HepG2 (cell line): ENCODE measurements at regions not wholly inside any gene's neighbourhood (a gene's known extent, or its start where the extent isn't known, plus 50 kb on each side); places are given as distances from the start of the nearest gene placed in this dataset.

ENCODE experiments used
- ATAC-seq: fragments of 200-7000 bp; cut with Tn5 transposase; 3 replicates; pipeline ENCODE4 v1.9.1; 2020; ENCODE audit warnings: mild to moderate bottlenecking, moderate library complexity
- BruUV-seq: library from RNA; stranded (reverse); fragments of 400-500 nt; replicated peaks from 2 replicates; lab custom pipeline; 2021; lab: Mats Ljungman, UMichigan
- CTCF ChIA-PET: fragments of 300-600 bp; formaldehyde crosslinking; extraction: SDS; loops from one replicate; lab custom pipeline; 2021; ENCODE audit warnings: low total read pairs, inconsistent platforms, low intra/inter-chr PET ratio; lab: Yijun Ruan, JAX
- POLR2A ChIA-PET: fragments of 350-600 bp; sonication (Branson Sonifier 250); formaldehyde crosslinking; loops from one replicate; lab custom pipeline; 2020; ENCODE audit warnings: antibody characterized with exemption, inconsistent platforms; lab: Yijun Ruan, JAX
- DNase-seq: peaks from one replicate; pipeline ENCODE4 v3.0.0-alpha.2; 2015; ENCODE audit warnings: low spot score
- FAIRE-seq: peaks from 3 replicates; lab custom pipeline; 2011; peaks lifted over from hg19 to GRCh38; lab: Jason Lieb, UNC
- H2AFZ ChIP-seq: one replicate; pipeline ENCODE4 v1.6.1; 2011; ENCODE audit warnings: low read length, inconsistent platforms
- H3K27ac ChIP-seq: fragments of 300-600 bp; 3 replicates; pipeline ENCODE4 v1.8.0; 2011; ENCODE audit warnings: mixed run types, mild to moderate bottlenecking, mixed read lengths, low read length, inconsistent platforms; ENCODE audit not compliant: insufficient read depth; ENCODE audit errors: extremely low read length
- H3K27me3 ChIP-seq, 2 experiments: fragments of 200-600 bp in 1 of 2; 2 replicates in 1 of 2; 3 replicates in 1 of 2; pipeline versions ENCODE4 v1.6.0 to v1.8.0; 2011; ENCODE audit warnings: low read length in 2 of 2, mild to moderate bottlenecking in 2 of 2, moderate library complexity in 2 of 2, inconsistent platforms in 1 of 2; ENCODE audit not compliant: insufficient read depth in 2 of 2, control insufficient read depth in 1 of 2
- H3K36me3 ChIP-seq, 2 experiments: fragments of 200-600 bp in 1 of 2; replicated peaks in 1 of 2; 2 replicates in 1 of 2; 3 replicates in 1 of 2; pipeline versions ENCODE4 v1.5.1 to v1.8.0; 2011; ENCODE audit warnings: low read length in 2 of 2, inconsistent platforms in 1 of 2; ENCODE audit not compliant: insufficient read depth in 2 of 2, control insufficient read depth in 1 of 2
- H3K4me1 ChIP-seq: 2 replicates; pipeline ENCODE4 v1.5.1; 2012; ENCODE audit warnings: low read length, inconsistent platforms; ENCODE audit not compliant: insufficient read depth
- H3K4me2 ChIP-seq: 2 replicates; pipeline ENCODE4 v1.6.0; 2011; ENCODE audit warnings: low read depth, low read length, inconsistent platforms
- H3K4me3 ChIP-seq, 3 experiments: fragments of 200-600 bp in 1 of 3; sonication (generic), shearing (Covaris generic) in 1 of 3; replicated peaks in 1 of 3; 2 replicates each; pipeline ENCODE4 v1.5.1; 2011 to 2016; ENCODE audit warnings: low read length in 3 of 3, inconsistent platforms in 2 of 3, low read depth in 2 of 3, mild to moderate bottlenecking in 2 of 3, control low read depth in 1 of 3, mixed read lengths in 1 of 3; ENCODE audit not compliant: insufficient read depth in 1 of 3
- H3K79me2 ChIP-seq: one replicate; pipeline ENCODE4 v1.6.1; 2011; ENCODE audit warnings: low read length, inconsistent platforms; ENCODE audit not compliant: insufficient read depth
- H3K9ac ChIP-seq: 2 replicates; pipeline ENCODE4 v1.6.0; 2011; ENCODE audit warnings: mild to moderate bottlenecking, low read depth, low read length, inconsistent platforms; ENCODE audit not compliant: insufficient read depth
- H3K9me3 ChIP-seq: 2 replicates; pipeline ENCODE4 v1.5.1; 2012; ENCODE audit warnings: mild to moderate bottlenecking, low read length
- H4K20me1 ChIP-seq: 2 replicates; pipeline ENCODE4 v1.6.0; 2011; ENCODE audit warnings: inconsistent platforms, mild to moderate bottlenecking, low read length, moderate library complexity; ENCODE audit not compliant: insufficient read depth
- ATF6 ChIP-seq: sonication (generic); formaldehyde crosslinking; conservative IDR thresholded peaks from 2 replicates; pipeline ENCODE4 v1.4.0; 2020; ENCODE audit warnings: missing genetic modification reagents
- HES4 ChIP-seq: sonication (generic); formaldehyde crosslinking; IDR thresholded peaks from 2 replicates; pipeline ENCODE4 v1.9.0; 2021; ENCODE audit warnings: mild to moderate bottlenecking, missing genetic modification reagents, borderline replicate concordance
- HIC2 ChIP-seq: sonication (generic); formaldehyde crosslinking; IDR thresholded peaks from 2 replicates; pipeline ENCODE4 v1.9.0; 2022; ENCODE audit warnings: low read depth, missing genetic modification reagents
- HOXA3 ChIP-seq: sonication (generic); formaldehyde crosslinking; IDR thresholded peaks from 2 replicates; pipeline ENCODE4 v1.5.0; 2020; ENCODE audit warnings: missing genetic modification reagents
- HOXA7 ChIP-seq: sonication (generic); formaldehyde crosslinking; IDR thresholded peaks from 2 replicates; pipeline ENCODE4 v1.8.1; 2022; ENCODE audit warnings: mild to moderate bottlenecking, missing genetic modification reagents, moderate library complexity
- RORA ChIP-seq: sonication (generic); formaldehyde crosslinking; IDR thresholded peaks from 2 replicates; pipeline ENCODE4 v1.5.0; 2020; ENCODE audit warnings: mild to moderate bottlenecking, missing genetic modification reagents, moderate library complexity
- SRY ChIP-seq: sonication (generic); formaldehyde crosslinking; IDR thresholded peaks from 2 replicates; pipeline ENCODE4 v1.8.0; 2022; ENCODE audit warnings: mild to moderate bottlenecking, missing genetic modification reagents
- YEATS4 ChIP-seq: sonication (generic); formaldehyde crosslinking; IDR thresholded peaks from 2 replicates; pipeline ENCODE4 v1.4.0; 2020; ENCODE audit warnings: missing genetic modification reagents, borderline replicate concordance
- ZC3H13 ChIP-seq: sonication (generic); formaldehyde crosslinking; IDR thresholded peaks from 2 replicates; pipeline ENCODE4 v1.8.1; 2023; ENCODE audit warnings: mild to moderate bottlenecking, missing genetic modification reagents, moderate library complexity
- ZFX ChIP-seq: sonication (generic); formaldehyde crosslinking; IDR thresholded peaks from 2 replicates; pipeline ENCODE4 v1.4.0; 2020; ENCODE audit warnings: mild to moderate bottlenecking, low read depth, missing genetic modification reagents, moderate library complexity
- ZNF572 ChIP-seq: sonication (generic); formaldehyde crosslinking; IDR thresholded peaks from 2 replicates; pipeline ENCODE4 v1.5.1; 2020; ENCODE audit warnings: mild to moderate bottlenecking, missing genetic modification reagents
- ZNF672 ChIP-seq: sonication (generic); formaldehyde crosslinking; IDR thresholded peaks from 2 replicates; pipeline ENCODE4 v1.8.1; 2022; ENCODE audit warnings: missing genetic modification reagents
- WGBS: methylation state at CpG from one replicate; pipeline ENCODE4 v1.1.6; 2017; ENCODE audit warnings: low lambda C conversion rate; 5-methylcytosine and 5-hydroxymethylcytosine counted together
- in situ Hi-C: cut with HindIII; loops from 2 replicates; pipeline ENCODE4 v1.10.0; 2017; ENCODE audit warnings: low pct_unique_long_range_greater_than_20kb; ENCODE audit not compliant: extremely low pct_ligation_motif_present
- intact Hi-C: fragments of 100-400 bp; cut with micrococcal nuclease; formaldehyde crosslinking; loops from one replicate; pipeline ENCODE4 v1.10.0; 2022; ENCODE audit not compliant: unreplicated experiment

- DNase-seq: no peak
- Histone ChIP-seq H2AFZ (no peak overlapping the region), H3K36me3 (no peaks in the 10 kb centered on the region), H3K4me1 (no peaks in the 10 kb centered on the region), H3K9me3 (no peaks in the 10 kb centered on the region), H4K20me1 (no peaks in the 10 kb centered on the region), H3K9ac (no peak overlapping the region), H3K27ac (no peak overlapping the region), H3K4me3 (no peak overlapping the region), H3K79me2 (no peaks in the 10 kb centered on the region), H3K4me2 (no peak overlapping the region), H3K27me3 (no peaks in the 10 kb centered on the region)
- no peak for FAIRE-seq
- ChIA-PET CTCF (no interaction called here), POLR2A (no interaction called here)
- intact Hi-C loops: no loop called here
- in situ Hi-C loops: no loop called here
- WGBS: 3% methylated on average over 4 of the region's 4 CpGs
- ATAC-seq: no peak
- TF ChIP-seq YEATS4: no peak
- no peak for TF ChIP-seq ZC3H13
- no peak for TF ChIP-seq HIC2
- TF ChIP-seq HOXA3 (CRISPR knock-in tag): no peak
- TF ChIP-seq SRY (CRISPR knock-in tag): no peak
- no peak for TF ChIP-seq HES4 (CRISPR knock-in tag)
- TF ChIP-seq HOXA7 (CRISPR knock-in tag): no peak
- no peak for TF ChIP-seq ZNF572 (CRISPR knock-in tag)
- TF ChIP-seq RORA (CRISPR knock-in tag): no peak
- no peak for TF ChIP-seq ZNF672 (CRISPR knock-in tag)
- TF ChIP-seq ZFX (CRISPR knock-in tag): no peak
- TF ChIP-seq ATF6 (CRISPR knock-in tag): no peak
- BruUV-seq: no TSS peak
Observed at GRCh38 chr3:181930105-181930504, 218.4 kb downstream of the SOX2 start.
